ENCODE measurements at regions not wholly inside any gene's neighbourhood (a gene's known extent, or its start where the extent isn't known, plus 50 kb on each side); places are given as distances from the start of the nearest gene placed in this dataset.

GRCh38 chr10:83433705-83434104 is 705.6 kb upstream of the GHITM start:
- Histone ChIP-seq H4K20me1 (ENCODE audit: low read depth, low read length) (no peaks in the 10 kb centered on the region), H3K27me3 (ENCODE audit: low read length) (no peaks in the 10 kb centered on the region), H3K4me3 (ENCODE audit: insufficient read depth, low read length, poor library complexity, severe bottlenecking) (no peak overlapping the region), H3K36me3 (ENCODE audit: low read length) (no peaks in the 10 kb centered on the region), H3K79me2 (ENCODE audit: insufficient read depth, low read length) (no peaks in the 10 kb centered on the region), H2AFZ (ENCODE audit: low read depth, low read length, severe bottlenecking) (no peak overlapping the region), H3F3A (ENCODE audit: insufficient read depth) (no peaks in the 10 kb centered on the region), H3K9me3 (ENCODE audit: insufficient read depth, low read length) (no peaks in the 10 kb centered on the region), H3K27ac (ENCODE audit: low read depth, low read length) (no peak overlapping the region), H3K9me2 (replicated peaks; ENCODE audit: insufficient read depth, low read length) (no peaks in the 10 kb centered on the region), H3K4me2 (ENCODE audit: low read depth, low read length, poor library complexity, severe bottlenecking) (no peak overlapping the region), H3K9ac (ENCODE audit: low read length) (no peak overlapping the region)
- TF ChIP-seq CTCF (IDR thresholded peaks at IDR 0.05; ENCODE audit: insufficient read depth, low read length, poor library complexity, severe bottlenecking) (no peak), EZH2phosphoT487 (conservative IDR thresholded peaks at IDR 0.05; ENCODE audit: low read length) (no peak)

GRCh38 chr10:83448013-83448412 is 691.3 kb upstream of the GHITM start:
- H3K9ac ChIP-seq (ENCODE audit: low read length) = no peak overlapping the region
- no peaks in the 10 kb centered on the region for H3K9me2 ChIP-seq (replicated peaks; ENCODE audit: insufficient read depth, low read length)
- no peaks in the 10 kb centered on the region for H4K20me1 ChIP-seq (ENCODE audit: low read depth, low read length)
- no peaks in the 10 kb centered on the region for H3F3A ChIP-seq (ENCODE audit: insufficient read depth)
- H2AFZ ChIP-seq (ENCODE audit: low read depth, low read length, severe bottlenecking) = no peak overlapping the region
- H3K4me3 ChIP-seq (ENCODE audit: insufficient read depth, low read length, poor library complexity, severe bottlenecking) = no peak overlapping the region
- H3K36me3 ChIP-seq (ENCODE audit: low read length) = no peaks in the 10 kb centered on the region
- H3K27ac ChIP-seq (ENCODE audit: low read depth, low read length) = no peak overlapping the region
- no peaks in the 10 kb centered on the region for H3K27me3 ChIP-seq (ENCODE audit: low read length)
- no peak for TF ChIP-seq CTCF (IDR thresholded peaks at IDR 0.05; ENCODE audit: insufficient read depth, low read length, poor library complexity, severe bottlenecking)
- TF ChIP-seq EZH2phosphoT487 (conservative IDR thresholded peaks at IDR 0.05; ENCODE audit: low read length) = no peak
- no peak overlapping the region for H3K4me2 ChIP-seq (ENCODE audit: low read depth, low read length, poor library complexity, severe bottlenecking)
- no peaks in the 10 kb centered on the region for H3K9me3 ChIP-seq (ENCODE audit: insufficient read depth, low read length)
- H3K79me2 ChIP-seq (ENCODE audit: insufficient read depth, low read length) = no peaks in the 10 kb centered on the region

- Histone ChIP-seq H3K27ac (ENCODE audit: low read depth, low read length) (no peak overlapping the region), H3K9ac (ENCODE audit: low read length) (no peak overlapping the region), H3K4me2 (ENCODE audit: low read depth, low read length, poor library complexity, severe bottlenecking) (no peak overlapping the region), H3F3A (ENCODE audit: insufficient read depth) (no peaks in the 10 kb centered on the region), H3K79me2 (ENCODE audit: insufficient read depth, low read length) (no peaks in the 10 kb centered on the region), H2AFZ (ENCODE audit: low read depth, low read length, severe bottlenecking) (no peak overlapping the region), H3K4me3 (ENCODE audit: insufficient read depth, low read length, poor library complexity, severe bottlenecking) (no peak overlapping the region), H3K9me2 (replicated peaks; ENCODE audit: insufficient read depth, low read length) (no peaks in the 10 kb centered on the region), H3K36me3 (ENCODE audit: low read length) (no peaks in the 10 kb centered on the region), H3K27me3 (ENCODE audit: low read length) (no peaks in the 10 kb centered on the region), H4K20me1 (ENCODE audit: low read depth, low read length) (no peaks in the 10 kb centered on the region), H3K9me3 (ENCODE audit: insufficient read depth, low read length) (no peaks in the 10 kb centered on the region)
- TF ChIP-seq EZH2phosphoT487 (conservative IDR thresholded peaks at IDR 0.05; ENCODE audit: low read length) = no peak
- TF ChIP-seq CTCF (IDR thresholded peaks at IDR 0.05; ENCODE audit: insufficient read depth, low read length, poor library complexity, severe bottlenecking) = no peak
These were observed 680.7 kb upstream of the GHITM start for GRCh38 chr10:83458611-83459010.

GRCh38 chr10:83459124-83459523 is 680.2 kb upstream of the GHITM start:
- Histone ChIP-seq H3K9me2 (replicated peaks; ENCODE audit: insufficient read depth, low read length) (no peaks in the 10 kb centered on the region), H3K27ac (ENCODE audit: low read depth, low read length) (no peak overlapping the region), H3K79me2 (ENCODE audit: insufficient read depth, low read length) (no peaks in the 10 kb centered on the region), H4K20me1 (ENCODE audit: low read depth, low read length) (no peaks in the 10 kb centered on the region), H3F3A (ENCODE audit: insufficient read depth) (no peaks in the 10 kb centered on the region), H3K4me2 (ENCODE audit: low read depth, low read length, poor library complexity, severe bottlenecking) (no peak overlapping the region), H3K9me3 (ENCODE audit: insufficient read depth, low read length) (no peaks in the 10 kb centered on the region), H3K9ac (ENCODE audit: low read length) (no peak overlapping the region), H2AFZ (ENCODE audit: low read depth, low read length, severe bottlenecking) (no peak overlapping the region), H3K4me3 (ENCODE audit: insufficient read depth, low read length, poor library complexity, severe bottlenecking) (no peak overlapping the region), H3K36me3 (ENCODE audit: low read length) (no peaks in the 10 kb centered on the region), H3K27me3 (ENCODE audit: low read length) (no peaks in the 10 kb centered on the region)
- TF ChIP-seq CTCF (IDR thresholded peaks at IDR 0.05; ENCODE audit: insufficient read depth, low read length, poor library complexity, severe bottlenecking) (no peak), EZH2phosphoT487 (conservative IDR thresholded peaks at IDR 0.05; ENCODE audit: low read length) (no peak)

All from SU-DHL-6 (cell line).